HEK293T (cell line): ENCODE measurements at regions not wholly inside any gene's neighbourhood (a gene's known extent, or its start where the extent isn't known, plus 50 kb on each side); places are given as distances from the start of the nearest gene placed in this dataset.

ENCODE experiments used
- ARNT ChIP-seq: fragments of 450-650 bp; IDR thresholded peaks from 2 replicates; pipeline ENCODE4 v1.6.1; 2017; ENCODE audit warnings: mild to moderate bottlenecking
- BHLHE40 ChIP-seq: fragments of 450-650 bp; IDR thresholded peaks from 2 replicates; pipeline ENCODE4 v1.6.1; 2016; ENCODE audit warnings: mild to moderate bottlenecking, moderate library complexity, borderline replicate concordance
- ELF4 ChIP-seq: fragments of 450-650 bp; IDR thresholded peaks from 2 replicates; pipeline ENCODE4 v1.6.1; 2017; ENCODE audit warnings: antibody characterized with exemption
- FOXM1 ChIP-seq: fragments of 450-650 bp; IDR thresholded peaks from 2 replicates; pipeline ENCODE4 v1.6.1; 2017; ENCODE audit warnings: mild to moderate bottlenecking, borderline replicate concordance
- HDGF ChIP-seq: fragments of 450-650 bp; IDR thresholded peaks from 2 replicates; pipeline ENCODE4 v1.6.1; 2017; ENCODE audit warnings: antibody characterized with exemption, borderline replicate concordance
- L3MBTL2 ChIP-seq: fragments of 450-650 bp; conservative IDR thresholded peaks from 2 replicates; pipeline ENCODE4 v1.6.1; 2016; ENCODE audit warnings: mild to moderate bottlenecking
- NFRKB ChIP-seq: fragments of 450-650 bp; IDR thresholded peaks from 2 replicates; pipeline ENCODE4 v1.6.1; 2016; ENCODE audit warnings: mild to moderate bottlenecking, moderate library complexity
- SP1 ChIP-seq: fragments of 450-650 bp; IDR thresholded peaks from 2 replicates; pipeline ENCODE4 v1.6.1; 2017
- SUZ12 ChIP-seq: fragments of 450-650 bp; IDR thresholded peaks from 2 replicates; pipeline ENCODE4 v1.6.1; 2016; ENCODE audit warnings: mild to moderate bottlenecking
- TARDBP ChIP-seq: fragments of 450-650 bp; IDR thresholded peaks from 2 replicates; pipeline ENCODE4 v1.6.1; 2016
- TF ChIP-seq, protein P1 (sequence below): fragments of 450-650 bp; IDR thresholded peaks from 2 replicates; pipeline ENCODE4 v1.6.1; 2016

DNA sequence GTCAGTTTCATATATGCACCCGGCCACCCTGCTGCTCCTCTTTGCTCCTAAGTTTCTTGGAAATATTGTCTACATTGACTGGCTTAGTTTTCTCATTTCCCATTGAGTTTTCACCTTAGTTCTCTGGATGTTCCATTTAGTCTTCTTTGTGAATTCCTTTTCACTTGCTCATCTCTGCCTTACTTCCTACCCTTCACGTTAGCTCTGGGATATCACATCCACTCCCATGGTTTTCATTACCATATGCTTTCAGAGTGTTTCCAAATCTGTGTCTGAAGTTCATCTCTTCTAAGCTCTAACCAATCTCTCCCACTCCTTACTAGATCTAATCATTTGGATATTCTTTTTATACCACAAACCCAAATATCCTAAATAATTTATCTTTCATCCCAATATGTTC, 226.4 kb downstream of the FAM76B start:
- TF ChIP-seq FOXM1 (no peak), SP1 (no peak), ELF4 (no peak), BHLHE40 (no peak), TARDBP (no peak), SUZ12 (no peak), L3MBTL2 (no peak), HDGF (no peak), NFRKB (no peak), ARNT (no peak)
- TF ChIP-seq, protein P1, sequence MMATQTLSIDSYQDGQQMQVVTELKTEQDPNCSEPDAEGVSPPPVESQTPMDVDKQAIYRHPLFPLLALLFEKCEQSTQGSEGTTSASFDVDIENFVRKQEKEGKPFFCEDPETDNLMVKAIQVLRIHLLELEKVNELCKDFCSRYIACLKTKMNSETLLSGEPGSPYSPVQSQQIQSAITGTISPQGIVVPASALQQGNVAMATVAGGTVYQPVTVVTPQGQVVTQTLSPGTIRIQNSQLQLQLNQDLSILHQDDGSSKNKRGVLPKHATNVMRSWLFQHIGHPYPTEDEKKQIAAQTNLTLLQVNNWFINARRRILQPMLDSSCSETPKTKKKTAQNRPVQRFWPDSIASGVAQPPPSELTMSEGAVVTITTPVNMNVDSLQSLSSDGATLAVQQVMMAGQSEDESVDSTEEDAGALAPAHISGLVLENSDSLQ, result no peak
